Osteoblast (primary cell): ENCODE measurements at regions not wholly inside any gene's neighbourhood (a gene's known extent, or its start where the extent isn't known, plus 50 kb on each side); places are given as distances from the start of the nearest gene placed in this dataset.

Experiments
- DNase-seq: peaks from one replicate; pipeline ENCODE4 v3.0.0; 2011; ENCODE audit warnings: low spot score, mixed read lengths; ENCODE audit not compliant: insufficient read length; ENCODE audit errors: missing footprints
- H2AFZ ChIP-seq: 2 replicates; pipeline ENCODE4 v1.6.0; 2011; ENCODE audit warnings: mild to moderate bottlenecking, low read length
- H3K27ac ChIP-seq: 2 replicates; pipeline ENCODE4 v1.5.1; 2011; ENCODE audit warnings: mild to moderate bottlenecking, low read depth, low read length, moderate library complexity
- H3K27me3 ChIP-seq: 2 replicates; pipeline ENCODE4 v1.6.0; 2012; ENCODE audit warnings: mild to moderate bottlenecking, control low read depth, inconsistent platforms, low read length, moderate library complexity; ENCODE audit not compliant: insufficient read depth
- H3K36me3 ChIP-seq: 2 replicates; pipeline ENCODE4 v1.5.1; 2011; ENCODE audit warnings: mild to moderate bottlenecking, low read length, control low read depth, moderate library complexity; ENCODE audit not compliant: insufficient read depth
- H3K4me1 ChIP-seq: 2 replicates; pipeline ENCODE4 v1.5.1; 2011; ENCODE audit warnings: mild to moderate bottlenecking, low read length, control low read depth, moderate library complexity; ENCODE audit not compliant: insufficient read depth
- H3K4me2 ChIP-seq: 2 replicates; pipeline ENCODE4 v1.6.0; 2011; ENCODE audit warnings: mild to moderate bottlenecking, low read length; ENCODE audit not compliant: insufficient read depth
- H3K4me3 ChIP-seq: fragments of 200-600 bp; sonication (generic); 3 replicates; pipeline ENCODE4 v1.5.1; 2012; ENCODE audit warnings: mild to moderate bottlenecking, low read length, inconsistent platforms; ENCODE audit not compliant: insufficient read depth
- H3K79me2 ChIP-seq: 2 replicates; pipeline ENCODE4 v1.6.0; 2012; ENCODE audit warnings: mild to moderate bottlenecking, low read length, control low read depth, inconsistent platforms; ENCODE audit not compliant: insufficient read depth
- H3K9me3 ChIP-seq: 2 replicates; pipeline ENCODE4 v1.5.1; 2011; ENCODE audit warnings: low read depth, low read length, control low read depth
- H4K20me1 ChIP-seq: 2 replicates; pipeline ENCODE4 v1.6.0; 2012; ENCODE audit warnings: mild to moderate bottlenecking, low read length, control low read depth; ENCODE audit not compliant: insufficient read depth
- TF ChIP-seq, protein P1 (sequence below): IDR thresholded peaks from 2 replicates; pipeline ENCODE4 v1.5.1; 2011; ENCODE audit warnings: mild to moderate bottlenecking, low read depth, low read length, moderate library complexity; ENCODE audit errors: extremely low read depth

- Histone ChIP-seq H3K27me3 (no peaks in the 10 kb centered on the region), H3K9me3 (no peaks in the 10 kb centered on the region), H3K36me3 (no peaks in the 10 kb centered on the region), H3K4me3 (no peak overlapping the region), H3K27ac (no peak overlapping the region), H3K4me2 (no peak overlapping the region), H3K4me1 (no peaks in the 10 kb centered on the region), H4K20me1 (no peaks in the 10 kb centered on the region), H2AFZ (no peak overlapping the region), H3K79me2 (no peaks in the 10 kb centered on the region)
- TF ChIP-seq, protein P1, sequence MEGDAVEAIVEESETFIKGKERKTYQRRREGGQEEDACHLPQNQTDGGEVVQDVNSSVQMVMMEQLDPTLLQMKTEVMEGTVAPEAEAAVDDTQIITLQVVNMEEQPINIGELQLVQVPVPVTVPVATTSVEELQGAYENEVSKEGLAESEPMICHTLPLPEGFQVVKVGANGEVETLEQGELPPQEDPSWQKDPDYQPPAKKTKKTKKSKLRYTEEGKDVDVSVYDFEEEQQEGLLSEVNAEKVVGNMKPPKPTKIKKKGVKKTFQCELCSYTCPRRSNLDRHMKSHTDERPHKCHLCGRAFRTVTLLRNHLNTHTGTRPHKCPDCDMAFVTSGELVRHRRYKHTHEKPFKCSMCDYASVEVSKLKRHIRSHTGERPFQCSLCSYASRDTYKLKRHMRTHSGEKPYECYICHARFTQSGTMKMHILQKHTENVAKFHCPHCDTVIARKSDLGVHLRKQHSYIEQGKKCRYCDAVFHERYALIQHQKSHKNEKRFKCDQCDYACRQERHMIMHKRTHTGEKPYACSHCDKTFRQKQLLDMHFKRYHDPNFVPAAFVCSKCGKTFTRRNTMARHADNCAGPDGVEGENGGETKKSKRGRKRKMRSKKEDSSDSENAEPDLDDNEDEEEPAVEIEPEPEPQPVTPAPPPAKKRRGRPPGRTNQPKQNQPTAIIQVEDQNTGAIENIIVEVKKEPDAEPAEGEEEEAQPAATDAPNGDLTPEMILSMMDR = no peak
- DNase-seq = no peak
Measured at GRCh38 chr2:52794581-52794980, 973.0 kb upstream of the CHAC2 start.

- Histone ChIP-seq H3K9me3 (no peaks in the 10 kb centered on the region), H3K27ac (no peak overlapping the region), H3K4me3 (no peak overlapping the region), H3K79me2 (no peaks in the 10 kb centered on the region), H2AFZ (no peak overlapping the region), H3K36me3 (no peaks in the 10 kb centered on the region), H3K27me3 (no peaks in the 10 kb centered on the region), H3K4me1 (no peaks in the 10 kb centered on the region), H4K20me1 (no peaks in the 10 kb centered on the region), H3K4me2 (no peak overlapping the region)
- TF ChIP-seq, protein P1 = no peak
- no peak for DNase-seq
Measured at GRCh38 chr2:52779446-52779845, 988.2 kb upstream of the CHAC2 start.

- H4K20me1 ChIP-seq = no peaks in the 10 kb centered on the region
- H3K4me1 ChIP-seq = no peaks in the 10 kb centered on the region
- no peaks in the 10 kb centered on the region for H3K9me3 ChIP-seq
- no peak overlapping the region for H2AFZ ChIP-seq
- H3K27ac ChIP-seq = no peak overlapping the region
- TF ChIP-seq, protein P1 = no peak
- DNase-seq = no peak
- no peaks in the 10 kb centered on the region for H3K36me3 ChIP-seq
- no peak overlapping the region for H3K4me2 ChIP-seq
- H3K27me3 ChIP-seq = no peaks in the 10 kb centered on the region
- H3K79me2 ChIP-seq = no peaks in the 10 kb centered on the region
- no peak overlapping the region for H3K4me3 ChIP-seq
Measured at GRCh38 chr2:52776571-52776970, 991.0 kb upstream of the CHAC2 start.

DNA sequence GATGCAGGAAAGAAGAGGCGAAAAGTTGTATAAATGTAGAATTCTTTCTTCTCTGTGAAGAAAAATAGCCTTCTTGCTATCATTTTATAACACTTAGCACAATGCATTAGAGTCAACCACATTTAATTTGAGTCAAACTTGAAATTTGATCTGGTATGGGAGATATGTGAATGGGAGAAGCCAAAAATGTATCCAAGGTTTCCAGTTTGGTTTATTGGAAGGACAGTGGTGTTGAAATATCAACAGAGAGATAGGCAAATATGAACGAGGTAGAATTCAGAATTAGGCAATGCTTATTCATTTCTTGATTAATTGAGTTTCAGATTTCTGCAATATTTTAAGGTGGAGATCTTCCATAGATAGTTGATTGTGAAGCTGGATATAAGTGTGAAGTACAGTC lies 991.9 kb upstream of the CHAC2 start:
- H3K79me2 ChIP-seq = no peaks in the 10 kb centered on the region
- H3K9me3 ChIP-seq = no peaks in the 10 kb centered on the region
- TF ChIP-seq, protein P1 = no peak
- H4K20me1 ChIP-seq = no peaks in the 10 kb centered on the region
- no peak overlapping the region for H3K4me3 ChIP-seq
- H3K4me1 ChIP-seq = no peaks in the 10 kb centered on the region
- H3K27me3 ChIP-seq = no peaks in the 10 kb centered on the region
- H3K27ac ChIP-seq = no peak overlapping the region
- no peaks in the 10 kb centered on the region for H3K36me3 ChIP-seq
- no peak for DNase-seq
- H2AFZ ChIP-seq = no peak overlapping the region
- H3K4me2 ChIP-seq = no peak overlapping the region
